K562 (cell line): ENCODE measurements at regions not wholly inside any gene's neighbourhood (a gene's known extent, or its start where the extent isn't known, plus 50 kb on each side); places are given as distances from the start of the nearest gene placed in this dataset.

ENCODE experiments used
- ATAC-seq: fragments of 200-7000 bp; cut with Tn5 transposase; 3 replicates; pipeline ENCODE4 v1.9.1; 2020; ENCODE audit warnings: moderate library complexity
- BruUV-seq: library from RNA; stranded (reverse); fragments of 400-500 nt; replicated peaks from 2 replicates; lab custom pipeline; 2021; lab: Mats Ljungman, UMichigan
- CTCF ChIA-PET: fragments of 300-600 bp; formaldehyde crosslinking; extraction: SDS; loops from one replicate; lab custom pipeline; 2021; ENCODE audit warnings: low intra/inter-chr PET ratio; lab: Yijun Ruan, JAX
- POLR2A ChIA-PET: fragments of 300-600, 350-650 bp; sonication (Branson Sonifier 250); formaldehyde crosslinking; extraction: SDS; loops from one replicate; lab custom pipeline; 2021; ENCODE audit warnings: antibody characterized with exemption, inconsistent platforms; lab: Yijun Ruan, JAX
- DNase-seq, 4 experiments: peaks; one replicate each; pipeline versions ENCODE4 v3.0.0 to v3.0.0-alpha.2; 2011 to 2018; ENCODE audit warnings: low spot score in 3 of 4, mixed read lengths in 3 of 4; ENCODE audit errors: extremely low read depth in 1 of 4
- FAIRE-seq: peaks from 2 replicates; lab custom pipeline; 2011; peaks lifted over from hg19 to GRCh38; lab: Jason Lieb, UNC
- H2AFZ ChIP-seq: 2 replicates; pipeline ENCODE4 v1.6.0; 2011; ENCODE audit warnings: low read depth, low read length, control low read depth, inconsistent platforms
- H3K27ac ChIP-seq: fragments of 200-600 bp; 3 replicates; pipeline ENCODE4 v1.8.0; 2011; ENCODE audit warnings: low read depth, mild to moderate bottlenecking, control low read depth, inconsistent platforms, low read length, moderate library complexity, mixed read lengths; ENCODE audit errors: extremely low read depth
- H3K27me3 ChIP-seq, 2 experiments: fragments of 300-600 bp in 1 of 2; 2 replicates in 1 of 2; 3 replicates in 1 of 2; pipeline versions ENCODE4 v1.6.0 to v1.8.0; 2011; ENCODE audit warnings: inconsistent platforms in 2 of 2, low read length in 2 of 2, mild to moderate bottlenecking in 1 of 2, mixed read lengths in 1 of 2, moderate library complexity in 1 of 2; ENCODE audit not compliant: control insufficient read depth in 2 of 2, insufficient read depth in 2 of 2
- H3K36me3 ChIP-seq: fragments of 300-600 bp; 3 replicates; pipeline ENCODE4 v1.8.0; 2011; ENCODE audit warnings: mild to moderate bottlenecking, low read length, inconsistent platforms; ENCODE audit not compliant: control insufficient read depth, insufficient read depth
- H3K4me1 ChIP-seq, 2 experiments: fragments of 200-600 bp in 1 of 2; replicated peaks in 1 of 2; 2 replicates in 1 of 2; 3 replicates in 1 of 2; pipeline versions ENCODE4 v1.5.1 to v1.8.0; 2011; ENCODE audit warnings: inconsistent platforms in 2 of 2, low read length in 2 of 2, mild to moderate bottlenecking in 1 of 2, mixed read lengths in 1 of 2, moderate library complexity in 1 of 2; ENCODE audit not compliant: control insufficient read depth in 2 of 2, insufficient read depth in 2 of 2
- H3K4me2 ChIP-seq: 2 replicates; pipeline ENCODE4 v1.6.1; 2011; ENCODE audit warnings: low read length, control low read depth, inconsistent platforms, mixed read lengths; ENCODE audit not compliant: insufficient read depth
- H3K4me3 ChIP-seq: fragments of 200-600 bp; sonication (generic), shearing (Covaris generic); 2 replicates; pipeline ENCODE4 v1.5.1; 2016; ENCODE audit warnings: control low read depth, inconsistent platforms
- H3K79me2 ChIP-seq: fragments of 200-600 bp; 3 replicates; pipeline ENCODE4 v1.8.0; 2011; ENCODE audit warnings: low read length, inconsistent platforms; ENCODE audit not compliant: control insufficient read depth, insufficient read depth
- H3K9ac ChIP-seq, 2 experiments: 2 replicates each; pipeline versions ENCODE4 v1.6.0 to v1.6.1; 2011; ENCODE audit warnings: low read depth in 2 of 2, low read length in 2 of 2, control low read depth in 1 of 2, inconsistent platforms in 1 of 2, mild to moderate bottlenecking in 1 of 2, mixed read lengths in 1 of 2; ENCODE audit not compliant: insufficient read depth in 1 of 2
- H3K9me1 ChIP-seq: one replicate; pipeline ENCODE4 v1.6.0; 2011; ENCODE audit warnings: inconsistent platforms, mild to moderate bottlenecking, low read length, moderate library complexity; ENCODE audit not compliant: control insufficient read depth, insufficient read depth
- H3K9me3 ChIP-seq: replicated peaks from 2 replicates; pipeline ENCODE4 v1.5.1; 2011; ENCODE audit warnings: low read depth, low read length, inconsistent platforms; ENCODE audit not compliant: control insufficient read depth, insufficient read depth
- H4K20me1 ChIP-seq: replicated peaks from 2 replicates; pipeline ENCODE4 v1.6.1; 2011; ENCODE audit warnings: low read length, inconsistent platforms, mixed read lengths; ENCODE audit not compliant: control insufficient read depth, insufficient read depth
- AFF4 ChIP-seq: sonication (generic); formaldehyde crosslinking; IDR thresholded peaks from 2 replicates; pipeline ENCODE4 v1.8.0; 2023; ENCODE audit warnings: mild to moderate bottlenecking, missing genetic modification reagents
- CAMTA2 ChIP-seq: fragments of 250-450 bp; sonication (Bioruptor Pico); conservative IDR thresholded peaks from 2 replicates; pipeline ENCODE4 v1.5.1; 2022
- EHMT2 ChIP-seq: fragments of 450-650 bp; IDR thresholded peaks from 2 replicates; pipeline ENCODE4 v1.6.1; 2018; ENCODE audit warnings: antibody characterized with exemption
- ETS2 ChIP-seq: IDR thresholded peaks from 2 replicates; pipeline ENCODE4 v1.6.1; 2016; ENCODE audit warnings: borderline replicate concordance, missing genetic modification characterization, mild to moderate bottlenecking, moderate library complexity, missing compliant biosample characterization; ENCODE audit not compliant: poor library complexity, severe bottlenecking
- FOXA3 ChIP-seq, 2 experiments: fragments of 450-650 bp in 1 of 2; sonication (generic) in 1 of 2; formaldehyde crosslinking; IDR thresholded peaks in 1 of 2; conservative IDR thresholded peaks in 1 of 2; 2 replicates each; pipeline versions ENCODE4 v1.4.0 to v1.8.0; 2020 to 2022; ENCODE audit warnings: mild to moderate bottlenecking in 2 of 2, missing genetic modification reagents in 1 of 2
- FOXM1 ChIP-seq, 2 experiments: fragments of 450-650 bp in 1 of 2; sonication (generic) in 1 of 2; formaldehyde crosslinking in 1 of 2; IDR thresholded peaks; 2 replicates each; pipeline versions ENCODE4 v1.6.1 to v1.9.0; 2017 to 2022; ENCODE audit warnings: low read depth in 2 of 2, mild to moderate bottlenecking in 2 of 2, missing genetic modification reagents in 1 of 2, moderate library complexity in 1 of 2
- GTF2A2 ChIP-seq: IDR thresholded peaks from 2 replicates; pipeline ENCODE4 v1.6.1; 2016; ENCODE audit warnings: mild to moderate bottlenecking, missing genetic modification characterization, missing compliant biosample characterization
- HES1 ChIP-seq: fragments of 450-650 bp; IDR thresholded peaks from 2 replicates; pipeline ENCODE4 v1.6.1; 2016; ENCODE audit warnings: low read depth, mild to moderate bottlenecking, moderate library complexity
- NRF1 ChIP-seq, 2 experiments: fragments of 450-650 bp; IDR thresholded peaks in 1 of 2; conservative IDR thresholded peaks in 1 of 2; 2 replicates each; pipeline ENCODE4 v1.6.1; 2014; ENCODE audit warnings: mild to moderate bottlenecking in 2 of 2
- PRDM10 ChIP-seq: fragments of 450-650 bp; IDR thresholded peaks from 2 replicates; pipeline ENCODE4 v1.6.1; 2018; ENCODE audit not compliant: partially characterized antibody
- TCF7L2 ChIP-seq: fragments of 150-350 bp; IDR thresholded peaks from 2 replicates; pipeline ENCODE4 v1.6.1; 2016; ENCODE audit warnings: low read depth, mild to moderate bottlenecking, low read length, moderate library complexity
- ZNF717 ChIP-seq: fragments of 250-450 bp; sonication (Bioruptor Pico); IDR thresholded peaks from 2 replicates; pipeline ENCODE4 v1.5.0; 2021
- WGBS: fragments of 100-300 bp; shearing (Covaris generic); methylation state at CpG from one replicate; pipeline ENCODE4 v1.1.6; 2016; ENCODE audit warnings: low coverage, mixed read lengths; ENCODE audit not compliant: insufficient coverage; ENCODE audit errors: missing lambda C conversion rate; 5-methylcytosine and 5-hydroxymethylcytosine counted together
- in situ Hi-C: fragments of 300-500 bp; cut with MboI; formaldehyde crosslinking; loops from 4 replicates; pipeline ENCODE4 v1.15.0; 2018; ENCODE audit warnings: inconsistent platforms, mixed read lengths
- intact Hi-C: fragments of 100-400 bp; cut with micrococcal nuclease; formaldehyde crosslinking; loops from 2 replicates; pipeline ENCODE4 v1.14.2; 2022

GRCh38 chr13:33696530-33696929 lies 121.4 kb upstream of the RFC3 start:
- Histone ChIP-seq H3K27me3 (no peaks in the 10 kb centered on the region), H3K4me2 (no peak overlapping the region), H3K4me3 (no peak overlapping the region), H2AFZ (no peak overlapping the region), H3K79me2 (no peaks in the 10 kb centered on the region), H3K36me3 (no peaks in the 10 kb centered on the region), H4K20me1 (no peaks in the 10 kb centered on the region), H3K9ac (no peak overlapping the region), H3K27ac (no peak overlapping the region), H3K9me3 (no peaks in the 10 kb centered on the region), H3K4me1 (no peaks in the 10 kb centered on the region), H3K9me1 (no peaks in the 10 kb centered on the region)
- ChIA-PET CTCF (no interaction called here), POLR2A (interaction anchor here (0.5 to 1.2 kb wide), 2 partner anchors 19 to 1998 kb away, joined by 3 to 4 read pairs; no protein-coding TSS in a partner anchor)
- no peak for TF ChIP-seq ETS2
- TF ChIP-seq GTF2A2 (tag) = no peak
- no peak for TF ChIP-seq HES1
- no peak for TF ChIP-seq PRDM10
- no peak for TF ChIP-seq FOXA3 (CRISPR knock-in tag; conservative IDR thresholded peaks at IDR 0.05 in 1 of 2, IDR thresholded peaks at IDR 0.05 in 1 of 2)
- no peak for TF ChIP-seq AFF4
- TF ChIP-seq EHMT2 = no peak
- no peak for TF ChIP-seq ZNF717 (CRISPR knock-in tag)
- no peak for TF ChIP-seq NRF1 (conservative IDR thresholded peaks at IDR 0.05 in 1 of 2, IDR thresholded peaks at IDR 0.05 in 1 of 2)
- no peak for TF ChIP-seq CAMTA2 (CRISPR knock-in tag)
- no peak for TF ChIP-seq FOXM1 (IDR thresholded peaks at IDR 0.05; ENCODE audit: low read depth)
- no peak for TF ChIP-seq FOXM1 (CRISPR knock-in tag; IDR thresholded peaks at IDR 0.05; ENCODE audit: low read depth)
- TF ChIP-seq TCF7L2 = no peak
- no peak for FAIRE-seq
- no peak for DNase-seq
- BruUV-seq = no TSS peak
- intact Hi-C loops = no loop called here
- in situ Hi-C loops = no loop called here
- no peak for ATAC-seq
- WGBS = 0% methylated on average over 1 of the region's 1 CpG
